CD4-positive, alpha-beta memory T cell (primary cell): ENCODE measurements at regions not wholly inside any gene's neighbourhood (a gene's known extent, or its start where the extent isn't known, plus 50 kb on each side); places are given as distances from the start of the nearest gene placed in this dataset.

Experiments
- CTCF ChIA-PET: fragments of 350-600 bp; sonication (Branson Sonifier 250); formaldehyde crosslinking; loops from one replicate; lab custom pipeline; 2021; ENCODE audit warnings: inconsistent platforms; ENCODE audit not compliant: partially characterized antibody; lab: Charles Lee
- POLR2A ChIA-PET: fragments of 350-600 bp; sonication (Branson Sonifier 250); formaldehyde crosslinking; loops from one replicate; lab custom pipeline; 2021; ENCODE audit not compliant: partially characterized antibody; lab: Charles Lee
- DNase-seq, 5 donors: peaks; one replicate each; pipeline versions ENCODE4 v3.0.0 to v3.0.0-alpha.2; 2020 to 2022; ENCODE audit warnings: mixed read lengths in 1 of 5
- H3K27ac ChIP-seq: one replicate; pipeline ENCODE4 v1.7.0; 2013; ENCODE audit warnings: low read depth, low read length
- H3K27me3 ChIP-seq: 2 replicates; pipeline ENCODE4 v1.7.0; 2013; ENCODE audit warnings: mild to moderate bottlenecking, low read length, moderate library complexity; ENCODE audit not compliant: insufficient read depth
- H3K36me3 ChIP-seq: 2 replicates; pipeline ENCODE4 v1.7.0; 2013; ENCODE audit warnings: mild to moderate bottlenecking, low read length, moderate library complexity; ENCODE audit not compliant: insufficient read depth
- H3K4me1 ChIP-seq: 2 replicates; pipeline ENCODE4 v1.7.0; 2013; ENCODE audit warnings: mild to moderate bottlenecking, low read length, moderate library complexity; ENCODE audit not compliant: insufficient read depth
- H3K4me3 ChIP-seq, 2 donors: one replicate each; pipeline ENCODE4 v1.7.0; 2013; ENCODE audit warnings: low read length in 2 of 2, mild to moderate bottlenecking in 1 of 2
- H3K9me3 ChIP-seq, 2 donors: one replicate each; pipeline ENCODE4 v1.7.0; 2013; ENCODE audit warnings: low read length in 2 of 2, control low read depth in 1 of 2; ENCODE audit not compliant: control insufficient read depth in 1 of 2
- H3K27ac Mint-ChIP-seq, 7 donors: one replicate each; pipeline ENCODE4 v1.8.0; 2020 to 2021; ENCODE audit warnings: mixed read lengths in 7 of 7, mild to moderate bottlenecking in 6 of 7, inconsistent platforms in 3 of 7, moderate library complexity in 3 of 7
- H3K27me3 Mint-ChIP-seq, 2 donors: one replicate each; pipeline ENCODE4 v1.8.0; 2020 to 2021; ENCODE audit warnings: mixed read lengths in 2 of 2
- H3K36me3 Mint-ChIP-seq, 2 donors: one replicate each; pipeline ENCODE4 v1.8.0; 2020 to 2021; ENCODE audit warnings: mixed read lengths in 2 of 2, inconsistent platforms in 1 of 2, mild to moderate bottlenecking in 1 of 2
- H3K4me1 Mint-ChIP-seq, 4 donors: one replicate each; pipeline ENCODE4 v1.8.0; 2020 to 2021; ENCODE audit warnings: mixed read lengths in 4 of 4, mild to moderate bottlenecking in 1 of 4
- H3K4me3 Mint-ChIP-seq, 8 donors: one replicate each; pipeline ENCODE4 v1.8.0; 2020 to 2021; ENCODE audit warnings: mixed read lengths in 8 of 8, mild to moderate bottlenecking in 7 of 8, moderate library complexity in 6 of 8, inconsistent platforms in 3 of 8
- H3K9me3 Mint-ChIP-seq, 8 donors: one replicate each; pipeline ENCODE4 v1.8.0; 2020 to 2021; ENCODE audit warnings: mixed read lengths in 8 of 8, mild to moderate bottlenecking in 5 of 8, inconsistent platforms in 3 of 8, moderate library complexity in 1 of 8
- intact Hi-C: fragments of 100-400 bp; cut with micrococcal nuclease; formaldehyde crosslinking; loops from one replicate; pipeline ENCODE4 v1.15.1; 2023

- H3K4me3 ChIP-seq, result no peak overlapping the region
- Mint-ChIP-seq H3K9me3 (peaks cover 7 to 38% (median 21%) of the 10 kb centered on the region in 8 donors), H3K27me3 (peaks cover 12 to 16% of the 10 kb centered on the region in 2 donors), H3K4me3 (no peak overlapping the region), H3K36me3 (peaks cover 0 to 5% of the 10 kb centered on the region in 2 donors), H3K4me1 (no peaks in the 10 kb centered on the region), H3K27ac (no peak overlapping the region)
- DNase-seq, result no peak
- no peaks in the 10 kb centered on the region for H3K27me3 ChIP-seq
- H3K27ac ChIP-seq, result no peak overlapping the region
- H3K4me1 ChIP-seq, result no peaks in the 10 kb centered on the region
- intact Hi-C loops, result no loop called here
- H3K9me3 ChIP-seq, result peaks cover 0 to 8% of the 10 kb centered on the region in 2 donors
- CTCF ChIA-PET, result no interaction called here
- POLR2A ChIA-PET, result no interaction called here
- no peaks in the 10 kb centered on the region for H3K36me3 ChIP-seq
These were observed 120.1 kb downstream of the KCNF1 start for GRCh38 chr2:11031876-11032275.

GRCh38 chr2:11032396-11032795, 120.7 kb downstream of the KCNF1 start:
- peaks cover 0 to 9% of the 10 kb centered on the region in 2 donors for H3K36me3 Mint-ChIP-seq
- CTCF ChIA-PET, result no interaction called here

GRCh38 chr2:11033114-11033513, 121.4 kb downstream of the KCNF1 start:
- ChIA-PET POLR2A (no interaction called here), CTCF (no interaction called here)
- H3K27ac ChIP-seq, result no peak overlapping the region
- no peaks in the 10 kb centered on the region for H3K36me3 ChIP-seq
- Mint-ChIP-seq H3K27ac (no peak overlapping the region), H3K36me3 (peaks cover 0 to 11% of the 10 kb centered on the region in 2 donors), H3K9me3 (peaks cover 7 to 51% (median 32%) of the 10 kb centered on the region in 8 donors), H3K27me3 (peaks cover 19 to 23% of the 10 kb centered on the region in 2 donors), H3K4me3 (no peak overlapping the region), H3K4me1 (no peaks in the 10 kb centered on the region)
- H3K4me3 ChIP-seq, result no peak overlapping the region
- no peak for DNase-seq
- no peaks in the 10 kb centered on the region for H3K4me1 ChIP-seq
- intact Hi-C loops, result no loop called here
- peaks cover 0 to 8% of the 10 kb centered on the region in 2 donors for H3K9me3 ChIP-seq
- H3K27me3 ChIP-seq, result no peaks in the 10 kb centered on the region

More at GRCh38 chr2:11032396-11032795, 120.7 kb downstream of the KCNF1 start:
- H3K4me3 Mint-ChIP-seq, result no peak overlapping the region
- H3K27me3 Mint-ChIP-seq, result peaks cover 17 to 21% of the 10 kb centered on the region in 2 donors
- POLR2A ChIA-PET, result no interaction called here
- Histone ChIP-seq H3K27ac (no peak overlapping the region), H3K36me3 (no peaks in the 10 kb centered on the region), H3K4me1 (no peaks in the 10 kb centered on the region), H3K4me3 (no peak overlapping the region), H3K9me3 (peaks cover 0 to 8% of the 10 kb centered on the region in 2 donors), H3K27me3 (no peaks in the 10 kb centered on the region)
- intact Hi-C loops, result no loop called here
- no peak overlapping the region for H3K27ac Mint-ChIP-seq
- no peaks in the 10 kb centered on the region for H3K4me1 Mint-ChIP-seq
- DNase-seq, result no peak
- H3K9me3 Mint-ChIP-seq, result peaks cover 7 to 43% (median 26%) of the 10 kb centered on the region in 8 donors

- CTCF ChIA-PET, result no interaction called here
These were observed 116.6 kb upstream of the SLC66A3 start for GRCh38 chr2:11038641-11039040.

GRCh38 chr2:11040992-11041391, 114.3 kb upstream of the SLC66A3 start:
- CTCF ChIA-PET, result no interaction called here

More at GRCh38 chr2:11038641-11039040, 116.6 kb upstream of the SLC66A3 start:
- POLR2A ChIA-PET, result no interaction called here
- H3K27ac ChIP-seq, result no peak overlapping the region
- Mint-ChIP-seq H3K4me1 (no peaks in the 10 kb centered on the region), H3K36me3 (peaks cover 0 to 16% of the 10 kb centered on the region in 2 donors), H3K27ac (no peak overlapping the region), H3K27me3 (peaks cover 17 to 39% of the 10 kb centered on the region in 2 donors), H3K4me3 (no peak overlapping the region), H3K9me3 (peaks cover 10 to 72% (median 50%) of the 10 kb centered on the region in 8 donors)
- H3K9me3 ChIP-seq, result peaks cover 0 to 11% of the 10 kb centered on the region in 2 donors
- H3K27me3 ChIP-seq, result no peaks in the 10 kb centered on the region
- H3K36me3 ChIP-seq, result no peaks in the 10 kb centered on the region
- no peaks in the 10 kb centered on the region for H3K4me1 ChIP-seq
- intact Hi-C loops, result no loop called here
- DNase-seq, result no peak
- H3K4me3 ChIP-seq, result no peak overlapping the region

GRCh38 chr2:11042841-11043240, 112.4 kb upstream of the SLC66A3 start:
- Histone ChIP-seq H3K4me3 (no peak overlapping the region), H3K27me3 (no peaks in the 10 kb centered on the region), H3K9me3 (peaks cover 0 to 11% of the 10 kb centered on the region in 2 donors), H3K36me3 (no peaks in the 10 kb centered on the region), H3K4me1 (no peaks in the 10 kb centered on the region), H3K27ac (no peak overlapping the region)
- H3K4me3 Mint-ChIP-seq, result no peak overlapping the region
- H3K36me3 Mint-ChIP-seq, result peaks cover 0 to 7% of the 10 kb centered on the region in 2 donors
- ChIA-PET POLR2A (no interaction called here), CTCF (no interaction called here)
- no peak for DNase-seq
- intact Hi-C loops, result no loop called here
- no peak overlapping the region for H3K27ac Mint-ChIP-seq
- H3K9me3 Mint-ChIP-seq, result peaks cover 3 to 36% (median 27%) of the 10 kb centered on the region in 8 donors
- H3K27me3 Mint-ChIP-seq, result peaks cover 9 to 23% of the 10 kb centered on the region in 2 donors
- no peaks in the 10 kb centered on the region for H3K4me1 Mint-ChIP-seq

More at GRCh38 chr2:11040992-11041391, 114.3 kb upstream of the SLC66A3 start:
- Histone ChIP-seq H3K4me1 (no peaks in the 10 kb centered on the region), H3K27ac (no peak overlapping the region), H3K36me3 (no peaks in the 10 kb centered on the region), H3K27me3 (no peaks in the 10 kb centered on the region), H3K9me3 (peaks cover 0 to 11% of the 10 kb centered on the region in 2 donors), H3K4me3 (no peak overlapping the region)
- POLR2A ChIA-PET, result no interaction called here
- Mint-ChIP-seq H3K36me3 (peaks cover 0 to 14% of the 10 kb centered on the region in 2 donors), H3K27me3 (peaks cover 18 to 34% of the 10 kb centered on the region in 2 donors), H3K4me1 (no peaks in the 10 kb centered on the region), H3K27ac (no peak overlapping the region), H3K4me3 (no peak overlapping the region), H3K9me3 (peaks cover 10 to 55% (median 44%) of the 10 kb centered on the region in 8 donors)
- DNase-seq, result no peak
- intact Hi-C loops, result no loop called here

GRCh38 chr2:11043245-11043644, 112.0 kb upstream of the SLC66A3 start:
- H3K9me3 Mint-ChIP-seq, result peaks cover 3 to 32% (median 23%) of the 10 kb centered on the region in 8 donors
- Histone ChIP-seq H3K27ac (no peak overlapping the region), H3K9me3 (peaks cover 0 to 11% of the 10 kb centered on the region in 2 donors), H3K4me1 (no peaks in the 10 kb centered on the region), H3K4me3 (no peak overlapping the region), H3K36me3 (no peaks in the 10 kb centered on the region), H3K27me3 (no peaks in the 10 kb centered on the region)
- peaks cover 7 to 23% of the 10 kb centered on the region in 2 donors for H3K27me3 Mint-ChIP-seq
- no peak for DNase-seq
- H3K36me3 Mint-ChIP-seq, result peaks cover 0 to 5% of the 10 kb centered on the region in 2 donors
- ChIA-PET POLR2A (no interaction called here), CTCF (no interaction called here)
- no peaks in the 10 kb centered on the region for H3K4me1 Mint-ChIP-seq
- H3K27ac Mint-ChIP-seq, result no peak overlapping the region
- intact Hi-C loops, result no loop called here
- H3K4me3 Mint-ChIP-seq, result no peak overlapping the region
